Activated T-helper 1 cell treated with anti-CD3 and anti-CD28 coated beads, Interleukin-12 subunit alpha, Interleukin-12 subunit beta, Interleukin-2, Interleukin-4 antibody, amounts not matched to agents 30 ng/mL and 10 ng/mL and 1 ng/mL, durations not matched to agents 14 hours and 24 hours and 36 hours (primary cell): ENCODE measurements at regions not wholly inside any gene's neighbourhood (a gene's known extent, or its start where the extent isn't known, plus 50 kb on each side); places are given as distances from the start of the nearest gene placed in this dataset.
"Not testable (repeated sequence)": the region's sequence is repeated elsewhere in the genome, so short reads cannot be mapped to it uniquely, and the experiment has no call there.

Experiments used
- DNase-seq: peaks from one replicate; pipeline ENCODE4 v3.0.0; 2021; ENCODE audit warnings: low spot score
- H3K27ac Mint-ChIP-seq: one replicate; pipeline ENCODE4 v1.8.0; 2021; ENCODE audit warnings: mild to moderate bottlenecking, mixed read lengths
- H3K27me3 Mint-ChIP-seq: one replicate; pipeline ENCODE4 v1.8.0; 2022; ENCODE audit warnings: mild to moderate bottlenecking, moderate library complexity, mixed read lengths; ENCODE audit not compliant: insufficient read depth
- H3K36me3 Mint-ChIP-seq: one replicate; pipeline ENCODE4 v1.8.0; 2021; ENCODE audit warnings: low read depth, mixed read lengths
- H3K4me1 Mint-ChIP-seq: one replicate; pipeline ENCODE4 v1.8.0; 2021; ENCODE audit warnings: low read depth, mixed read lengths
- H3K4me3 Mint-ChIP-seq: one replicate; pipeline ENCODE4 v1.8.0; 2021; ENCODE audit warnings: mild to moderate bottlenecking, moderate library complexity, mixed read lengths
- H3K9me3 Mint-ChIP-seq: one replicate; pipeline ENCODE4 v1.8.0; 2021; ENCODE audit warnings: mixed read lengths
- intact Hi-C: fragments of 100-400 bp; cut with micrococcal nuclease; formaldehyde crosslinking; loops from one replicate; pipeline ENCODE4 v1.15.1; 2024

- intact Hi-C loops, result no loop called here
- Mint-ChIP-seq H3K27ac (no peak overlapping the region), H3K4me3 (no peak overlapping the region), H3K9me3 (no peaks in the 10 kb centered on the region), H3K36me3 (no peaks in the 10 kb centered on the region), H3K4me1 (no peaks in the 10 kb centered on the region), H3K27me3 (peaks cover 8% of the 10 kb centered on the region)
- no peak for DNase-seq
Observed at GRCh38 chr9:89844075-89844474, 239.3 kb downstream of the GADD45G start.

GRCh38 chr9:89844535-89844934 is 239.7 kb downstream of the GADD45G start:
- DNase-seq, result no peak
- H3K9me3 Mint-ChIP-seq, result no peaks in the 10 kb centered on the region
- no peaks in the 10 kb centered on the region for H3K36me3 Mint-ChIP-seq
- no peaks in the 10 kb centered on the region for H3K4me1 Mint-ChIP-seq
- peaks cover 8% of the 10 kb centered on the region for H3K27me3 Mint-ChIP-seq
- intact Hi-C loops, result no loop called here
- H3K4me3 Mint-ChIP-seq, result no peak overlapping the region
- no peak overlapping the region for H3K27ac Mint-ChIP-seq

GRCh38 chr9:89845321-89845720 is 240.5 kb downstream of the GADD45G start:
- Mint-ChIP-seq H3K36me3 (no peaks in the 10 kb centered on the region), H3K9me3 (no peaks in the 10 kb centered on the region), H3K27me3 (peaks cover 8% of the 10 kb centered on the region), H3K4me3 (no peak overlapping the region), H3K4me1 (no peaks in the 10 kb centered on the region), H3K27ac (no peak overlapping the region)
- intact Hi-C loops, result no loop called here
- DNase-seq, result no peak

GRCh38 chr9:89845862-89846261 is 241.1 kb downstream of the GADD45G start:
- H3K4me1 Mint-ChIP-seq, result no peaks in the 10 kb centered on the region
- no peak overlapping the region for H3K4me3 Mint-ChIP-seq
- DNase-seq, result no peak
- H3K27me3 Mint-ChIP-seq, result peaks cover 8% of the 10 kb centered on the region
- H3K27ac Mint-ChIP-seq, result no peak overlapping the region
- no peaks in the 10 kb centered on the region for H3K36me3 Mint-ChIP-seq
- H3K9me3 Mint-ChIP-seq, result no peaks in the 10 kb centered on the region
- intact Hi-C loops, result no loop called here

- Mint-ChIP-seq H3K4me1 (no peaks in the 10 kb centered on the region), H3K4me3 (no peak overlapping the region), H3K9me3 (no peaks in the 10 kb centered on the region), H3K36me3 (no peaks in the 10 kb centered on the region), H3K27me3 (peaks cover 6% of the 10 kb centered on the region), H3K27ac (no peak overlapping the region)
- DNase-seq, result no peak
- intact Hi-C loops, result no loop called here
Observed at GRCh38 chr9:89848060-89849040, 243.5 kb downstream of the GADD45G start.

DNA sequence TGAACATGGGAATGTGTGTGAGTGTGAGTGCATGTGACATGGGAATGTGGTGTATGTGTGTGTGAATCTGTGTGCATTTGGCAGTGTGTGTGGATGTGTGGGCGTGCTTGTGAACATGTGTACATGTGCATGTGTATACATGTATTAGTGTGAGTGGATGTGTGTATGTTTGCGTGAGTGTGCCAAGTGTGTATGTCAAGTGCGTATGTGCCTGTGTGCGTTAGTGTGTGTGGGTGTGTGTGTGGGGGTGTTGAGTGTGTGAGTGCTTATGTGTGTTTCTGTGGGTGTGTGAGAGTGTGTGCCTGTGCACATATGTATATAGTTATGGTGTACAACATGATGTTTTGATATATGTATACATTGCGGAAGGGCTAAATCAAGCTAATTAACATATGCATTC is 244.3 kb downstream of the GADD45G start:
- Mint-ChIP-seq H3K27ac (no peak overlapping the region), H3K4me1 (no peaks in the 10 kb centered on the region), H3K4me3 (no peak overlapping the region), H3K27me3 (peaks cover 2% of the 10 kb centered on the region), H3K36me3 (no peaks in the 10 kb centered on the region), H3K9me3 (no peaks in the 10 kb centered on the region)
- DNase-seq, result no peak
- intact Hi-C loops, result no loop called here

- no peak overlapping the region for H3K27ac Mint-ChIP-seq
- intact Hi-C loops, result no loop called here
- no peaks in the 10 kb centered on the region for H3K4me1 Mint-ChIP-seq
- no peaks in the 10 kb centered on the region for H3K9me3 Mint-ChIP-seq
- DNase-seq, result no peak
- peaks cover 2% of the 10 kb centered on the region for H3K27me3 Mint-ChIP-seq
- H3K36me3 Mint-ChIP-seq, result no peaks in the 10 kb centered on the region
- no peak overlapping the region for H3K4me3 Mint-ChIP-seq
Observed at GRCh38 chr9:89850153-89850552, 245.3 kb downstream of the GADD45G start.

DNA sequence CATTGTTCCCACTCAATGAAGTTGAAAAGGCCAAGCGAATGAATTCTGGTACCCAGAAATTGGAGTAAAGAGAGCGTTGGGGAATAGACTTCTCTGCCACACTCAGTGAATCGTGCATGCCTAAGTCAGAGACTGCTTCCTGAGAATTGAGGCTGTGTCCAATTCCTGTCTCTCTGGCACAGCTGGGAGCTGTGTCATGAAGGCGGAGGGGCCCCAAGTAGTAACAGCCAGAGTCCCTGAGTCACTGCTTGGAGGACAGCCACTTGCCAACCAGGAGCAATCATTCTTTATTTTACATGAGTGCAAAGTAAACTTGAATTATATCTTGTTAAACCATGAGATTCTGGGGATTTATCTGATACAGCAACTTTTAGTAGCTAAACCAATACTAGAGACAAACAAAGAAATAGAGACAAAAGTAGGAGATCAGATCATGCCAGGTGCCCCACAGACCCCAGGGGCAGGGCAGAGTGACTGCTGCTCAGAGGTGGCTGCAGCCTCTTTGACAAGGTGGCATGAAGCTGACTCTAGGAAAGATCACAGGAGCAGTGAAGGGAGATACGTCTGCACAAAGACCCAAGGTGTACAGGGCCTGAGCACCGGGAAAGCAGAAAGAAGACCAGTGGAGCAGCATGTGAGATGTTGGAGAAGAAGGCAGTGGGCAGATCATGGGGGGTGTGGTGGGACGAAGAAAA is 246.0 kb downstream of the GADD45G start:
- Mint-ChIP-seq H3K27ac (no peak overlapping the region), H3K27me3 (peaks cover 2% of the 10 kb centered on the region), H3K4me1 (no peaks in the 10 kb centered on the region), H3K4me3 (no peak overlapping the region), H3K36me3 (no peaks in the 10 kb centered on the region), H3K9me3 (no peaks in the 10 kb centered on the region)
- intact Hi-C loops, result no loop called here
- no peak for DNase-seq

- H3K36me3 Mint-ChIP-seq, result no peaks in the 10 kb centered on the region
- DNase-seq, result no peak
- H3K27ac Mint-ChIP-seq, result no peak overlapping the region
- intact Hi-C loops, result no loop called here
- no peaks in the 10 kb centered on the region for H3K9me3 Mint-ChIP-seq
- H3K4me3 Mint-ChIP-seq, result no peak overlapping the region
- peaks cover 5% of the 10 kb centered on the region for H3K27me3 Mint-ChIP-seq
- H3K4me1 Mint-ChIP-seq, result no peaks in the 10 kb centered on the region
Observed at GRCh38 chr9:89853161-89853560, 248.3 kb downstream of the GADD45G start.

DNA sequence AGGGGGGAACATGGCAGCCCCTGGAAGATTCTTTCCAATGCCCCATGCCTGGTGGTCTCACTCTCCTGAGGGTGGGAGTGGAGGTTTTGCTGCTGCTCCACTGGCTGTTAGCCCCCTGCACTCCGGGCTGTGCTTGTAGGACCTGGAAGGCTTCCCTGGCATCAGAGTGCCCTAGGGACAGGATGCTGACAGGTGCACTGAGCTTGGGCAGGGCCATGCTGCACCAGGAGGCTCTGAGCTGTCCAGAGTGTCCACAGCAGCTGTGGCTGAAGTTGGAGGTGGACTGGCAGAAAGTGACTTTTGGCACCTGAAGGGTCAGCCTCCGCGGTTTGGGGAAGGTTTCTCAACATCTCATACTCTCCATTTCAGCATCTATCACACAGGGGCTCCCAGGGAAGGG is 249.1 kb downstream of the GADD45G start:
- no peak overlapping the region for H3K4me3 Mint-ChIP-seq
- H3K36me3 Mint-ChIP-seq, result no peaks in the 10 kb centered on the region
- peaks cover 5% of the 10 kb centered on the region for H3K4me1 Mint-ChIP-seq
- no peak overlapping the region for H3K27ac Mint-ChIP-seq
- intact Hi-C loops, result no loop called here
- no peak for DNase-seq
- H3K27me3 Mint-ChIP-seq, result peaks cover 8% of the 10 kb centered on the region
- no peaks in the 10 kb centered on the region for H3K9me3 Mint-ChIP-seq

- H3K4me1 Mint-ChIP-seq, result peaks cover 7% of the 10 kb centered on the region
- H3K27ac Mint-ChIP-seq, result no peak overlapping the region
- no peak for DNase-seq
- H3K27me3 Mint-ChIP-seq, result peaks cover 10% of the 10 kb centered on the region
- no peaks in the 10 kb centered on the region for H3K9me3 Mint-ChIP-seq
- H3K4me3 Mint-ChIP-seq, result no peak overlapping the region
- intact Hi-C loops, result no loop called here
- no peaks in the 10 kb centered on the region for H3K36me3 Mint-ChIP-seq
Observed at GRCh38 chr9:89854715-89855475, 250.1 kb downstream of the GADD45G start.

DNA sequence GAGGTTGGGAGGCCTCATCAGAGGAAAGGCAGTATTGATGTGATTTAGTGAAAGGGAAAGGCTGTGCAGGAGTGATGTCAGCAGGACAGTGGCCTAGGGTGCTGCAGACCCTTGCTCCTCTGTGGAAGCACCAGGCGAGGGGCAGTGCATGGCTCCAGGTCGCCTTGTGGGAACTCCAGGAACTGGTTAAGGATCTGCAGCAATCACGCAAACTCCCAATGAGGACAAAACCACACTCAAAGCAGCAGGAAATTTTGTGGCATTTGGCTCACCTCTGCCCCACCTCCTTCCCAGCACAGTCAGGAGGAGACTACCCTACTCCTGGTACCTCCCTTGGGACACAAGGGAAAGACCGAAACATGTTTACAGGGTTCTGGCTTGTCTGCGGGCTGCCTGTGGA is 251.5 kb downstream of the GADD45G start:
- H3K4me1 Mint-ChIP-seq, DNase-seq: not testable (repeated sequence)

DNA sequence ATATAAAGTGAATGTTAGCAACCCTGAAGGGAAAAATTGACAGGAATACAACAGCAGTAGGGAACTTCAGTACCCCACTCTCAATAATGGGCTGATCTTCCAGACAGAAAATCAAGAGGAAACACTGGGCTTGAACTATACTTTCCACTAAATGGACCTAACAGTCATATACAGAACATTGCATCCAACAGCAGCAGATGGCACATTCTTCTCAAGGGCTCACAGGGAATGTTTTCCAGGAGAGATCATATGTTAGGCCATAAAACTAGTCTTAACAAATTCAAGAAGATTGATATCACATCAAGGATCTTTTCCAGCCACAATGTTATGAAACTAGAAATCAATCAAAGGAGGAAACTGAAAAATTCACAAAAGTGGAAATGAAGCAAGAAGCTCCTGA is 252.1 kb downstream of the GADD45G start:
- H3K4me1 Mint-ChIP-seq, H3K4me3 Mint-ChIP-seq, intact Hi-C loops, H3K27ac Mint-ChIP-seq, DNase-seq, H3K36me3 Mint-ChIP-seq, H3K9me3 Mint-ChIP-seq: not testable (repeated sequence)
- H3K27me3 Mint-ChIP-seq, result peaks cover 12% of the 10 kb centered on the region

More for the DNA sequence above, 251.5 kb downstream of the GADD45G start:
- H3K36me3 Mint-ChIP-seq, H3K4me3 Mint-ChIP-seq, H3K27ac Mint-ChIP-seq, intact Hi-C loops, H3K9me3 Mint-ChIP-seq: not testable (repeated sequence)
- peaks cover 12% of the 10 kb centered on the region for H3K27me3 Mint-ChIP-seq
